ENCODE measurements at regions not wholly inside any gene's neighbourhood (a gene's known extent, or its start where the extent isn't known, plus 50 kb on each side); places are given as distances from the start of the nearest gene placed in this dataset.

DNA sequence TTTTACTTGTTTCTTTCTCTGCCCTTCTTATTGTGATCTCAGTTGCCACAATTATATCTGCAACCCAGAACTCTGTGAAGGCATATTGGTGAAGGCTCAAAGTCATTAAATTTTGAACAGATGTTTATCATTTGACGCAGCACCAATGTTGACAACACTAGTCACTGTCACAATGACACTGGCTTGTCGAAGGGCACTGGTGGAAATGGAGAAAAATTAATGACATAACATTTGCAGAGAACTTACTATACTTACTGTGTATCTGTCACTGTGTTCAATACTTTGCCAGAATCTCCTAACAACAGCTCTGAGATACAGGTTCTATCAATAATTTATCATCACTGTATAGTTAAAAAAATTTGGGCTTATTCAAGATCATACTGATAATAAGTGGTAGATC is 1213.7 kb downstream of the NCAM2 start:
- ChIA-PET POLR2A (no interaction called here), CTCF (no interaction called here)
- Mint-ChIP-seq H3K4me1 (no peaks in the 10 kb centered on the region), H3K36me3 (no peaks in the 10 kb centered on the region), H3K27me3 (ENCODE audit: low read depth) (no peaks in the 10 kb centered on the region; the same call in 1 of the 2 replicates), H3K4me3 (no peak overlapping the region), H3K9me3 (peaks cover 11% of the 10 kb centered on the region), H3K27ac (no peak overlapping the region)
- DNase-seq (ENCODE audit: low spot score): no peak
- ATAC-seq: no peak
- TF ChIP-seq CREM (CRISPR knock-in tag; IDR thresholded peaks at IDR 0.05) (no peak), ZNF263 (CRISPR knock-in tag; IDR thresholded peaks at IDR 0.05; ENCODE audit: low read depth) (no peak)

DNA sequence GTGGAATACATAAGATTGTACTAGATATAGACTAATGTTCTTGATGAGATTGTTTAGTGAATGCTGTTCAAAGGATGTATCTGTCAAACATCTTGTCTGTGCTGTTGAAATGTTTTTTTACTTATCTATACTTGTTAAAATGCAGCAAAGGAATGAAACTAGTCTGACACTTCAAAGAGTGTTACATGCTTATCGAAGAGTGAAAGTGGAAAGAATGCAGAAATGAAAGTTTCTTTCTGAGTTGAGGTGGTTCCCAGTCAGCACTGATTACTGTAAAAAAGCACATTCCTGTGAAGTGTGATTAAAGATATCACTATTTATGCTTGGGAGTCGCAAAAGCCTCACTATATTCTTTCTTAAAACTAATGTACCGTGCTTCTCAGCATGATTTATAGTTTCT is 1225.2 kb downstream of the NCAM2 start:
- Mint-ChIP-seq H3K27me3 (ENCODE audit: low read depth) (no peaks in the 10 kb centered on the region), H3K36me3 (no peaks in the 10 kb centered on the region), H3K4me1 (no peaks in the 10 kb centered on the region), H3K4me3 (no peak overlapping the region), H3K27ac (no peak overlapping the region), H3K9me3 (no peaks in the 10 kb centered on the region)
- ChIA-PET POLR2A (no interaction called here), CTCF (no interaction called here)
- TF ChIP-seq ZNF396 (CRISPR knock-in tag; IDR thresholded peaks at IDR 0.05; ENCODE audit: borderline replicate concordance) (no peak), MYBL2 (CRISPR knock-in tag; IDR thresholded peaks at IDR 0.05) (no peak), TEAD4 (CRISPR knock-in tag; IDR thresholded peaks at IDR 0.05) (no peak), SMAD3 (CRISPR knock-in tag; IDR thresholded peaks at IDR 0.05; ENCODE audit: borderline replicate concordance) (no peak), USF1 (CRISPR knock-in tag; IDR thresholded peaks at IDR 0.05) (no peak), ZNF281 (CRISPR knock-in tag; IDR thresholded peaks at IDR 0.05) (no peak), STAT6 (CRISPR knock-in tag; conservative IDR thresholded peaks at IDR 0.05; ENCODE audit: low read depth) (no peak), ZNF423 (CRISPR knock-in tag; IDR thresholded peaks at IDR 0.05) (no peak), FOXK1 (CRISPR knock-in tag; IDR thresholded peaks at IDR 0.05) (no peak), MAX (CRISPR knock-in tag; IDR thresholded peaks at IDR 0.05) (no peak), PRRX2 (CRISPR knock-in tag; IDR thresholded peaks at IDR 0.05) (no peak)
- TF ChIP-seq, protein P1, sequence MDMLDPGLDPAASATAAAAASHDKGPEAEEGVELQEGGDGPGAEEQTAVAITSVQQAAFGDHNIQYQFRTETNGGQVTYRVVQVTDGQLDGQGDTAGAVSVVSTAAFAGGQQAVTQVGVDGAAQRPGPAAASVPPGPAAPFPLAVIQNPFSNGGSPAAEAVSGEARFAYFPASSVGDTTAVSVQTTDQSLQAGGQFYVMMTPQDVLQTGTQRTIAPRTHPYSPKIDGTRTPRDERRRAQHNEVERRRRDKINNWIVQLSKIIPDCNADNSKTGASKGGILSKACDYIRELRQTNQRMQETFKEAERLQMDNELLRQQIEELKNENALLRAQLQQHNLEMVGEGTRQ (CRISPR knock-in tag; IDR thresholded peaks at IDR 0.05): no peak
- ATAC-seq: no peak
- no peak for DNase-seq (ENCODE audit: low spot score)

- Mint-ChIP-seq H3K27ac (no peak overlapping the region), H3K27me3 (ENCODE audit: low read depth) (no peaks in the 10 kb centered on the region), H3K4me1 (peaks cover 2% of the 10 kb centered on the region), H3K9me3 (no peaks in the 10 kb centered on the region), H3K4me3 (no peak overlapping the region), H3K36me3 (no peaks in the 10 kb centered on the region)
- ATAC-seq (no peak), DNase-seq (ENCODE audit: low spot score) (no peak)
- CTCF ChIA-PET: no interaction called here
- TF ChIP-seq ZNF263 (CRISPR knock-in tag; IDR thresholded peaks at IDR 0.05; ENCODE audit: low read depth): no peak
- TF ChIP-seq, protein P2, sequence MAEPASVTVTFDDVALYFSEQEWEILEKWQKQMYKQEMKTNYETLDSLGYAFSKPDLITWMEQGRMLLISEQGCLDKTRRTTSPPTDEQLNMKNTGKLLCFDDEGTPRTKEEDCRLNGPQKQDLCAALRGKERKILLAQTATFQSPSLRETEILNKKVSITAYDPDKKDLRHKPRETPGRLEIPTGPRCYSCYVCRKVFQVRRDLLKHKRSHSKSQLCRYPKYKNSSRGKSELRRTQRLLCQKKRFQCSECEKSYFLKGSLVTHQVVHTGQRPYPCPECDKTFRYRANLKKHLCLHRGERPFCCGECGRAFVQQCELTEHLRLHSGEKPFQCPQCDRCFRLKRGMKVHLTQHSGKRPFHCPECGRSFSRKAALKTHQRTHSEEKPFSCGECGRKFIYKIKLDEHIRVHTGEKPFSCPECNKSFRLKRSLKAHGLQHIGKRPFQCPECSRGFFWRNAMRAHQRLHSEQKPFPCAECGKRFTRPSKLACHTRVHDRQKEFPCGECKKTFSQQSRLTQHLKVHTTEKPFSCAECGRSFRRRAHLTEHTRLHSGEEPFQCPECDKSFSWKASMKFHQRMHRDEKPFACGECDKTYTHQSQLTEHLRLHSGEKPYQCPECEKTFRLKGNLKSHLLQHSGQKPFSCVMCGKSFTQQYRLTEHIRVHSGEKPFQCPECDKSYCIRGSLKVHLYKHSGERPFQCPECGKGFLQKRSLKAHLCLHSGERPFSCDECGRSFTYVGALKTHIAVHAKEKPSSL (CRISPR knock-in tag; conservative IDR thresholded peaks at IDR 0.05): no peak
- no peak for TF ChIP-seq ATF3 (CRISPR knock-in tag; conservative IDR thresholded peaks at IDR 0.05)
- no peak for TF ChIP-seq CDX4 (CRISPR knock-in tag; IDR thresholded peaks at IDR 0.05; ENCODE audit: borderline replicate concordance)
- TF ChIP-seq SMAD3 (CRISPR knock-in tag; IDR thresholded peaks at IDR 0.05; ENCODE audit: borderline replicate concordance): no peak
- POLR2A ChIA-PET: no interaction called here
These were observed 1226.1 kb downstream of the NCAM2 start for GRCh38 chr21:22224261-22224660.

All from WTC11 (cell line).